GM23338 (cell line): ENCODE measurements at regions not wholly inside any gene's neighbourhood (a gene's known extent, or its start where the extent isn't known, plus 50 kb on each side); places are given as distances from the start of the nearest gene placed in this dataset.

Experiments used
- ATAC-seq: fragments of 200-7000 bp; cut with Tn5 transposase; 3 replicates; pipeline ENCODE4 v1.9.1; 2020
- DNase-seq: peaks from one replicate; pipeline ENCODE4 v3.0.0-alpha.2; 2015; ENCODE audit warnings: low spot score
- H2AFZ ChIP-seq: fragments of 200-600 bp; sonication (generic); 2 replicates; pipeline ENCODE4 v1.8.0; 2016; ENCODE audit warnings: antibody characterized with exemption, mild to moderate bottlenecking, moderate library complexity
- H3F3A ChIP-seq: fragments of 200-600 bp; sonication (generic); replicated peaks from 2 replicates; pipeline ENCODE4 v1.8.0; 2017; ENCODE audit warnings: antibody characterized with exemption, mixed run types, low read depth
- H3K27ac ChIP-seq: fragments of 200-600 bp; sonication (generic); 2 replicates; pipeline ENCODE4 v1.6.1; 2016; ENCODE audit warnings: low read depth
- H3K27me3 ChIP-seq: fragments of 200-600 bp; sonication (generic); 2 replicates; pipeline ENCODE4 v1.8.0; 2016; ENCODE audit warnings: mild to moderate bottlenecking, mixed run types, moderate library complexity; ENCODE audit not compliant: insufficient read depth
- H3K36me3 ChIP-seq: fragments of 200-600 bp; sonication (generic); 2 replicates; pipeline ENCODE4 v1.8.0; 2016; ENCODE audit warnings: mild to moderate bottlenecking; ENCODE audit not compliant: insufficient read depth
- H3K4me1 ChIP-seq: fragments of 200-600 bp; sonication (generic); 2 replicates; pipeline ENCODE4 v1.8.0; 2016; ENCODE audit warnings: mild to moderate bottlenecking, moderate library complexity; ENCODE audit not compliant: insufficient read depth
- H3K4me2 ChIP-seq: fragments of 200-600 bp; sonication (generic); 2 replicates; pipeline ENCODE4 v1.7.1; 2017; ENCODE audit warnings: mixed run types
- H3K4me3 ChIP-seq: fragments of 200-600 bp; sonication (generic); 2 replicates; pipeline ENCODE4 v1.6.1; 2016; ENCODE audit warnings: mixed run types
- H3K79me2 ChIP-seq: fragments of 200-600 bp; sonication (generic); replicated peaks from 2 replicates; pipeline ENCODE4 v1.8.0; 2017; ENCODE audit warnings: mild to moderate bottlenecking; ENCODE audit not compliant: insufficient read depth
- H3K9me2 ChIP-seq: fragments of 200-600 bp; sonication (generic); 2 replicates; pipeline ENCODE4 v1.8.0; 2017; ENCODE audit not compliant: insufficient read depth
- H4K20me1 ChIP-seq: fragments of 200-600 bp; sonication (generic); replicated peaks from 2 replicates; pipeline ENCODE4 v1.8.0; 2017; ENCODE audit warnings: mild to moderate bottlenecking; ENCODE audit not compliant: insufficient read depth
- H3K27ac Mint-ChIP-seq: 2 replicates; pipeline ENCODE4 v1.8.0; 2020; ENCODE audit warnings: inconsistent platforms, mild to moderate bottlenecking, moderate library complexity, mixed read lengths
- H3K27me3 Mint-ChIP-seq: 3 replicates; pipeline ENCODE4 v1.8.0; 2022; ENCODE audit warnings: low read depth, mild to moderate bottlenecking, moderate library complexity, mixed read lengths, inconsistent platforms; ENCODE audit not compliant: insufficient read depth, poor library complexity
- H3K36me3 Mint-ChIP-seq: 3 replicates; pipeline ENCODE4 v1.8.0; 2021; ENCODE audit warnings: low read depth, mild to moderate bottlenecking, inconsistent platforms, moderate library complexity, mixed read lengths
- H3K4me1 Mint-ChIP-seq: 3 replicates; pipeline ENCODE4 v1.8.0; 2020; ENCODE audit warnings: mild to moderate bottlenecking, inconsistent platforms, mixed read lengths
- H3K4me3 Mint-ChIP-seq: 3 replicates; pipeline ENCODE4 v1.8.0; 2021; ENCODE audit warnings: moderate library complexity, mild to moderate bottlenecking, inconsistent platforms, mixed read lengths
- H3K9me3 Mint-ChIP-seq: 3 replicates; pipeline ENCODE4 v1.8.0; 2020; ENCODE audit warnings: moderate library complexity, mild to moderate bottlenecking, inconsistent platforms, mixed read lengths
- CREB1 ChIP-seq: fragments of 250-450 bp; sonication (Bioruptor Pico); IDR thresholded peaks from 2 replicates; pipeline ENCODE4 v1.5.0; 2020; ENCODE audit warnings: low read depth, mild to moderate bottlenecking, moderate library complexity
- CTCF ChIP-seq, 2 experiments: fragments of 200-600 bp in 1 of 2; sonication (generic) in 1 of 2; conservative IDR thresholded peaks; 2 replicates each; pipeline versions ENCODE4 v1.5.1 to v1.6.1; 2016 to 2017; ENCODE audit warnings: antibody characterized with exemption in 2 of 2, low read depth in 2 of 2, mild to moderate bottlenecking in 2 of 2, moderate library complexity in 1 of 2
- ETS1 ChIP-seq: IDR thresholded peaks from 2 replicates; pipeline ENCODE4 v1.6.1; 2016; ENCODE audit warnings: antibody characterized with exemption
- EZH2phosphoT487 ChIP-seq: fragments of 200-600 bp; sonication (generic); IDR thresholded peaks from one replicate; pipeline ENCODE4 v1.8.1; 2018; ENCODE audit warnings: antibody characterized with exemption; ENCODE audit not compliant: unreplicated experiment
- POLR2AphosphoS5 ChIP-seq: IDR thresholded peaks from 2 replicates; pipeline ENCODE4 v1.6.1; 2016; ENCODE audit warnings: antibody characterized with exemption, low read depth
- ZNF331 ChIP-seq: fragments of 250-450 bp; sonication (Bioruptor Pico); IDR thresholded peaks from 2 replicates; pipeline ENCODE4 v1.5.0; 2020; ENCODE audit warnings: low read depth, mild to moderate bottlenecking, moderate library complexity
- TF ChIP-seq, protein P1 (sequence below): fragments of 250-450 bp; sonication (Bioruptor Pico); IDR thresholded peaks from 2 replicates; pipeline ENCODE4 v1.5.0; 2020; ENCODE audit warnings: mild to moderate bottlenecking, moderate library complexity

GRCh38 chr2:81163583-81163982 lies 859.0 kb upstream of the LRRTM1 start:
- H3K36me3 ChIP-seq = no peaks in the 10 kb centered on the region
- Mint-ChIP-seq H3K4me1 (no peaks in the 10 kb centered on the region), H3K27me3 (peaks cover 2% of the 10 kb centered on the region), H3K36me3 (no peaks in the 10 kb centered on the region), H3K4me3 (no peak overlapping the region), H3K27ac (no peak overlapping the region), H3K9me3 (no peaks in the 10 kb centered on the region)
- no peak overlapping the region for H3K4me2 ChIP-seq
- DNase-seq (no peak), ATAC-seq (no peak)
- no peaks in the 10 kb centered on the region for H3K27me3 ChIP-seq
- no peak overlapping the region for H2AFZ ChIP-seq
- H4K20me1 ChIP-seq = no peaks in the 10 kb centered on the region
- H3F3A ChIP-seq = no peaks in the 10 kb centered on the region
- H3K4me1 ChIP-seq = no peaks in the 10 kb centered on the region
- no peaks in the 10 kb centered on the region for H3K9me2 ChIP-seq
- no peaks in the 10 kb centered on the region for H3K79me2 ChIP-seq
- no peak for TF ChIP-seq CTCF (conservative IDR thresholded peaks at IDR 0.05; ENCODE audit: low read depth in 2 of 2)
- TF ChIP-seq EZH2phosphoT487 = no peak
- no peak for TF ChIP-seq ZNF331 (CRISPR knock-in tag)
- TF ChIP-seq, protein P1, sequence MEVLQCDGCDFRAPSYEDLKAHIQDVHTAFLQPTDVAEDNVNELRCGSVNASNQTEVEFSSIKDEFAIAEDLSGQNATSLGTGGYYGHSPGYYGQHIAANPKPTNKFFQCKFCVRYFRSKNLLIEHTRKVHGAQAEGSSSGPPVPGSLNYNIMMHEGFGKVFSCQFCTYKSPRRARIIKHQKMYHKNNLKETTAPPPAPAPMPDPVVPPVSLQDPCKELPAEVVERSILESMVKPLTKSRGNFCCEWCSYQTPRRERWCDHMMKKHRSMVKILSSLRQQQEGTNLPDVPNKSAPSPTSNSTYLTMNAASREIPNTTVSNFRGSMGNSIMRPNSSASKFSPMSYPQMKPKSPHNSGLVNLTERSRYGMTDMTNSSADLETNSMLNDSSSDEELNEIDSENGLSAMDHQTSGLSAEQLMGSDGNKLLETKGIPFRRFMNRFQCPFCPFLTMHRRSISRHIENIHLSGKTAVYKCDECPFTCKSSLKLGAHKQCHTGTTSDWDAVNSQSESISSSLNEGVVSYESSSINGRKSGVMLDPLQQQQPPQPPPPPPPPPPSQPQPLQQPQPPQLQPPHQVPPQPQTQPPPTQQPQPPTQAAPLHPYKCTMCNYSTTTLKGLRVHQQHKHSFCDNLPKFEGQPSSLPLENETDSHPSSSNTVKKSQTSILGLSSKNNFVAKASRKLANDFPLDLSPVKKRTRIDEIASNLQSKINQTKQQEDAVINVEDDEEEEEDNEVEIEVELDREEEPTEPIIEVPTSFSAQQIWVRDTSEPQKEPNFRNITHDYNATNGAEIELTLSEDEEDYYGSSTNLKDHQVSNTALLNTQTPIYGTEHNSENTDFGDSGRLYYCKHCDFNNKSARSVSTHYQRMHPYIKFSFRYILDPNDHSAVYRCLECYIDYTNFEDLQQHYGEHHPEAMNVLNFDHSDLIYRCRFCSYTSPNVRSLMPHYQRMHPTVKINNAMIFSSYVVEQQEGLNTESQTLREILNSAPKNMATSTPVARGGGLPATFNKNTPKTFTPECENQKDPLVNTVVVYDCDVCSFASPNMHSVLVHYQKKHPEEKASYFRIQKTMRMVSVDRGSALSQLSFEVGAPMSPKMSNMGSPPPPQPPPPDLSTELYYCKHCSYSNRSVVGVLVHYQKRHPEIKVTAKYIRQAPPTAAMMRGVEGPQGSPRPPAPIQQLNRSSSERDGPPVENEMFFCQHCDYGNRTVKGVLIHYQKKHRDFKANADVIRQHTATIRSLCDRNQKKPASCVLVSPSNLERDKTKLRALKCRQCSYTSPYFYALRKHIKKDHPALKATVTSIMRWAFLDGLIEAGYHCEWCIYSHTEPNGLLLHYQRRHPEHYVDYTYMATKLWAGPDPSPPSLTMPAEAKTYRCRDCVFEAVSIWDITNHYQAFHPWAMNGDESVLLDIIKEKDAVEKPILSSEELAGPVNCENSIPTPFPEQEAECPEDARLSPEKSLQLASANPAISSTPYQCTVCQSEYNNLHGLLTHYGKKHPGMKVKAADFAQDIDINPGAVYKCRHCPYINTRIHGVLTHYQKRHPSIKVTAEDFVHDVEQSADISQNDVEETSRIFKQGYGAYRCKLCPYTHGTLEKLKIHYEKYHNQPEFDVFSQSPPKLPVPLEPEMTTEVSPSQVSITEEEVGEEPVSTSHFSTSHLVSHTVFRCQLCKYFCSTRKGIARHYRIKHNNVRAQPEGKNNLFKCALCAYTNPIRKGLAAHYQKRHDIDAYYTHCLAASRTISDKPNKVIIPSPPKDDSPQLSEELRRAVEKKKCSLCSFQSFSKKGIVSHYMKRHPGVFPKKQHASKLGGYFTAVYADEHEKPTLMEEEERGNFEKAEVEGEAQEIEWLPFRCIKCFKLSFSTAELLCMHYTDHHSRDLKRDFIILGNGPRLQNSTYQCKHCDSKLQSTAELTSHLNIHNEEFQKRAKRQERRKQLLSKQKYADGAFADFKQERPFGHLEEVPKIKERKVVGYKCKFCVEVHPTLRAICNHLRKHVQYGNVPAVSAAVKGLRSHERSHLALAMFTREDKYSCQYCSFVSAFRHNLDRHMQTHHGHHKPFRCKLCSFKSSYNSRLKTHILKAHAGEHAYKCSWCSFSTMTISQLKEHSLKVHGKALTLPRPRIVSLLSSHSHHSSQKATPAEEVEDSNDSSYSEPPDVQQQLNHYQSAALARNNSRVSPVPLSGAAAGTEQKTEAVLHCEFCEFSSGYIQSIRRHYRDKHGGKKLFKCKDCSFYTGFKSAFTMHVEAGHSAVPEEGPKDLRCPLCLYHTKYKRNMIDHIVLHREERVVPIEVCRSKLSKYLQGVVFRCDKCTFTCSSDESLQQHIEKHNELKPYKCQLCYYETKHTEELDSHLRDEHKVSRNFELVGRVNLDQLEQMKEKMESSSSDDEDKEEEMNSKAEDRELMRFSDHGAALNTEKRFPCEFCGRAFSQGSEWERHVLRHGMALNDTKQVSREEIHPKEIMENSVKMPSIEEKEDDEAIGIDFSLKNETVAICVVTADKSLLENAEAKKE (CRISPR knock-in tag) = no peak
- TF ChIP-seq POLR2AphosphoS5 = no peak
- TF ChIP-seq CREB1 (CRISPR knock-in tag) = no peak
- no peak for TF ChIP-seq ETS1
- no peak overlapping the region for H3K27ac ChIP-seq
- H3K4me3 ChIP-seq = no peak overlapping the region
